CD14-positive monocyte (primary cell): ENCODE measurements at regions not wholly inside any gene's neighbourhood (a gene's known extent, or its start where the extent isn't known, plus 50 kb on each side); places are given as distances from the start of the nearest gene placed in this dataset.

Source experiments
- DNase-seq, 3 donors: peaks; one replicate each; pipeline ENCODE4 v3.0.0-alpha.2; 2011 to 2022
- H2AFZ ChIP-seq: 2 replicates; pipeline ENCODE4 v1.6.0; 2012; ENCODE audit warnings: mild to moderate bottlenecking, low read depth, low read length, inconsistent platforms; ENCODE audit not compliant: insufficient read depth, poor library complexity, severe bottlenecking
- H3K27ac ChIP-seq, 2 donors: 1 replicate in 1 of 2; 2 replicates in 1 of 2; pipeline ENCODE4 v1.5.1; 2012 to 2013; ENCODE audit warnings: low read length in 2 of 2, control low read depth in 1 of 2, inconsistent platforms in 1 of 2, low read depth in 1 of 2, mild to moderate bottlenecking in 1 of 2
- H3K27me3 ChIP-seq, 2 donors: one replicate each; pipeline versions ENCODE4 v1.6.0 to v1.6.1; 2011 to 2013; ENCODE audit warnings: low read length in 2 of 2; ENCODE audit not compliant: control insufficient read depth in 2 of 2, insufficient read depth in 2 of 2
- H3K36me3 ChIP-seq, 2 donors: replicated peaks in 1 of 2; 1 replicate in 1 of 2; 2 replicates in 1 of 2; pipeline versions ENCODE4 v1.5.1 to v1.6.1; 2012 to 2013; ENCODE audit warnings: low read length in 2 of 2, control low read depth in 1 of 2, inconsistent platforms in 1 of 2, mild to moderate bottlenecking in 1 of 2; ENCODE audit not compliant: insufficient read depth in 2 of 2, control insufficient read depth in 1 of 2
- H3K4me1 ChIP-seq, 2 donors: 1 replicate in 1 of 2; 2 replicates in 1 of 2; pipeline versions ENCODE4 v1.5.1 to v1.6.1; 2012 to 2013; ENCODE audit warnings: low read length in 2 of 2, control low read depth in 1 of 2, inconsistent platforms in 1 of 2, mild to moderate bottlenecking in 1 of 2, moderate library complexity in 1 of 2; ENCODE audit not compliant: insufficient read depth in 2 of 2, control insufficient read depth in 1 of 2
- H3K4me2 ChIP-seq: replicated peaks from 2 replicates; pipeline ENCODE3; 2012; ENCODE audit warnings: low read length, moderate library complexity, mild to moderate bottlenecking; ENCODE audit not compliant: poor library complexity, severe bottlenecking; ENCODE audit errors: extremely low read depth
- H3K4me3 ChIP-seq, 3 experiments: fragments of 200-600 bp in 1 of 3; sonication (generic) in 1 of 3; replicated peaks in 1 of 3; 1 replicate in 2 of 3; 2 replicates in 1 of 3; pipeline ENCODE4 v1.5.1; 2011 to 2013; ENCODE audit warnings: low read length in 3 of 3, mild to moderate bottlenecking in 3 of 3, control low read depth in 2 of 3, low read depth in 2 of 3, inconsistent platforms in 1 of 3, moderate library complexity in 1 of 3
- H3K79me2 ChIP-seq: 2 replicates; pipeline ENCODE4 v1.6.0; 2012; ENCODE audit warnings: mild to moderate bottlenecking, control low read depth, inconsistent platforms, low read length, moderate library complexity; ENCODE audit not compliant: insufficient read depth
- H3K9ac ChIP-seq: 2 replicates; pipeline ENCODE4 v1.6.0; 2017; ENCODE audit warnings: low read length, mild to moderate bottlenecking; ENCODE audit not compliant: insufficient read depth, poor library complexity, severe bottlenecking
- H3K9me3 ChIP-seq, 2 donors: replicated peaks in 1 of 2; 1 replicate in 1 of 2; 2 replicates in 1 of 2; pipeline versions ENCODE4 v1.5.1 to v1.6.1; 2012 to 2013; ENCODE audit warnings: low read length in 2 of 2, control low read depth in 1 of 2; ENCODE audit not compliant: control insufficient read depth in 1 of 2, insufficient read depth in 1 of 2
- H4K20me1 ChIP-seq: 2 replicates; pipeline ENCODE4 v1.6.0; 2012; ENCODE audit warnings: mild to moderate bottlenecking, low read length, control low read depth, moderate library complexity; ENCODE audit not compliant: insufficient read depth
- H3K27ac Mint-ChIP-seq, 7 donors: one replicate each; pipeline ENCODE4 v1.8.0; 2020; ENCODE audit warnings: mild to moderate bottlenecking in 7 of 7, mixed read lengths in 7 of 7, moderate library complexity in 6 of 7, inconsistent platforms in 2 of 7
- H3K27me3 Mint-ChIP-seq, 3 donors: one replicate each; pipeline ENCODE4 v1.8.0; 2021 to 2022; ENCODE audit warnings: low read depth in 3 of 3, mild to moderate bottlenecking in 3 of 3, mixed read lengths in 3 of 3, moderate library complexity in 3 of 3, inconsistent platforms in 1 of 3
- H3K36me3 Mint-ChIP-seq, 2 donors: one replicate each; pipeline ENCODE4 v1.8.0; 2020; ENCODE audit warnings: mixed read lengths in 2 of 2, inconsistent platforms in 1 of 2, mild to moderate bottlenecking in 1 of 2
- H3K4me1 Mint-ChIP-seq: one replicate; pipeline ENCODE4 v1.8.0; 2020; ENCODE audit warnings: mild to moderate bottlenecking, mixed read lengths
- H3K4me3 Mint-ChIP-seq, 2 donors: one replicate each; pipeline ENCODE4 v1.8.0; 2020; ENCODE audit warnings: mild to moderate bottlenecking in 2 of 2, mixed read lengths in 2 of 2, moderate library complexity in 1 of 2
- H3K9me3 Mint-ChIP-seq, 7 donors: one replicate each; pipeline ENCODE4 v1.8.0; 2020 to 2022; ENCODE audit warnings: mixed read lengths in 7 of 7, mild to moderate bottlenecking in 6 of 7, moderate library complexity in 6 of 7, inconsistent platforms in 2 of 7
- WGBS: methylation state at CpG from one replicate; pipeline ENCODE4 v1.1.5; 2013; ENCODE audit warnings: missing lambda C conversion rate; ENCODE audit not compliant: insufficient coverage; 5-methylcytosine and 5-hydroxymethylcytosine counted together
- intact Hi-C, 2 donors: fragments of 100-400 bp; cut with micrococcal nuclease; formaldehyde crosslinking; loops; one replicate each; pipeline versions ENCODE4 v1.15.0 to v1.15.1; 2023
- TF ChIP-seq, protein P1 (sequence below): fragments of 200-600 bp; IDR thresholded peaks from one replicate; pipeline ENCODE4 v1.8.0; 2022; ENCODE audit warnings: antibody characterized with exemption, mild to moderate bottlenecking

- intact Hi-C loops = no loop called here
Measured at GRCh38 chr19:32168111-32168510, 177.3 kb upstream of the ZNF507 start.

GRCh38 chr19:32168606-32169005, 176.8 kb upstream of the ZNF507 start:
- H3K4me2 ChIP-seq = no peak overlapping the region
- Mint-ChIP-seq H3K9me3 (peaks cover 0 to 1% (median 0%) of the 10 kb centered on the region in 7 donors), H3K36me3 (no peaks in the 10 kb centered on the region), H3K4me1 (no peaks in the 10 kb centered on the region), H3K27ac (no peak overlapping the region), H3K27me3 (peaks cover 0 to 4% (median 3%) of the 10 kb centered on the region in 3 donors), H3K4me3 (no peak overlapping the region)
- H3K4me3 ChIP-seq = no peak overlapping the region
- no peaks in the 10 kb centered on the region for H3K27me3 ChIP-seq
- no peak overlapping the region for H3K9ac ChIP-seq
- no peak for DNase-seq
- no peaks in the 10 kb centered on the region for H3K9me3 ChIP-seq
- TF ChIP-seq, protein P1, sequence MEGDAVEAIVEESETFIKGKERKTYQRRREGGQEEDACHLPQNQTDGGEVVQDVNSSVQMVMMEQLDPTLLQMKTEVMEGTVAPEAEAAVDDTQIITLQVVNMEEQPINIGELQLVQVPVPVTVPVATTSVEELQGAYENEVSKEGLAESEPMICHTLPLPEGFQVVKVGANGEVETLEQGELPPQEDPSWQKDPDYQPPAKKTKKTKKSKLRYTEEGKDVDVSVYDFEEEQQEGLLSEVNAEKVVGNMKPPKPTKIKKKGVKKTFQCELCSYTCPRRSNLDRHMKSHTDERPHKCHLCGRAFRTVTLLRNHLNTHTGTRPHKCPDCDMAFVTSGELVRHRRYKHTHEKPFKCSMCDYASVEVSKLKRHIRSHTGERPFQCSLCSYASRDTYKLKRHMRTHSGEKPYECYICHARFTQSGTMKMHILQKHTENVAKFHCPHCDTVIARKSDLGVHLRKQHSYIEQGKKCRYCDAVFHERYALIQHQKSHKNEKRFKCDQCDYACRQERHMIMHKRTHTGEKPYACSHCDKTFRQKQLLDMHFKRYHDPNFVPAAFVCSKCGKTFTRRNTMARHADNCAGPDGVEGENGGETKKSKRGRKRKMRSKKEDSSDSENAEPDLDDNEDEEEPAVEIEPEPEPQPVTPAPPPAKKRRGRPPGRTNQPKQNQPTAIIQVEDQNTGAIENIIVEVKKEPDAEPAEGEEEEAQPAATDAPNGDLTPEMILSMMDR = no peak
- H3K4me1 ChIP-seq = no peaks in the 10 kb centered on the region
- no peaks in the 10 kb centered on the region for H4K20me1 ChIP-seq
- intact Hi-C loops = no loop called here
- H2AFZ ChIP-seq = no peak overlapping the region
- no peaks in the 10 kb centered on the region for H3K36me3 ChIP-seq
- WGBS = 88% methylated on average over 2 of the region's 5 CpGs
- no peaks in the 10 kb centered on the region for H3K79me2 ChIP-seq
- H3K27ac ChIP-seq = no peak overlapping the region

More at GRCh38 chr19:32168111-32168510, 177.3 kb upstream of the ZNF507 start:
- Mint-ChIP-seq H3K9me3 (peaks cover 0 to 1% (median 0%) of the 10 kb centered on the region in 7 donors), H3K27me3 (peaks cover 1 to 4% (median 3%) of the 10 kb centered on the region in 3 donors), H3K27ac (no peak overlapping the region), H3K36me3 (no peaks in the 10 kb centered on the region), H3K4me3 (no peak overlapping the region), H3K4me1 (no peaks in the 10 kb centered on the region)
- Histone ChIP-seq H3K4me2 (no peak overlapping the region), H3K36me3 (no peaks in the 10 kb centered on the region), H3K27ac (no peak overlapping the region), H4K20me1 (no peaks in the 10 kb centered on the region), H3K4me1 (no peaks in the 10 kb centered on the region), H3K4me3 (no peak overlapping the region), H3K27me3 (no peaks in the 10 kb centered on the region), H3K9ac (no peak overlapping the region), H2AFZ (no peak overlapping the region), H3K9me3 (no peaks in the 10 kb centered on the region), H3K79me2 (no peaks in the 10 kb centered on the region)
- WGBS = 100% methylated on average over 1 of the region's 4 CpGs
- TF ChIP-seq, protein P1 = no peak
- no peak for DNase-seq
